Esophagus muscularis mucosa (tissue), 4 donors: ENCODE measurements at regions not wholly inside any gene's neighbourhood (a gene's known extent, or its start where the extent isn't known, plus 50 kb on each side); places are given as distances from the start of the nearest gene placed in this dataset.

ENCODE experiments used
- DNase-seq: peaks from one replicate; pipeline ENCODE4 v3.0.0-alpha.2; 2017; ENCODE audit errors: extremely low spot score
- H3K27ac ChIP-seq, 4 donors: fragments of 200-600 bp; sonication (generic); replicated peaks in 1 of 4; 1 replicate in 3 of 4; 2 replicates in 1 of 4; pipeline ENCODE4 v1.5.1; 2016 to 2019; ENCODE audit warnings: mild to moderate bottlenecking in 1 of 4
- H3K27me3 ChIP-seq, 4 donors: fragments of 200-600 bp; sonication (generic); one replicate each; pipeline versions ENCODE4 v1.5.1 to v1.6.0; 2016 to 2019
- H3K36me3 ChIP-seq, 4 donors: fragments of 200-600 bp; sonication (generic); one replicate each; pipeline ENCODE4 v1.5.1; 2016 to 2019
- H3K4me1 ChIP-seq, 4 donors: fragments of 200-600 bp; sonication (generic); one replicate each; pipeline ENCODE4 v1.5.1; 2016 to 2019
- H3K4me3 ChIP-seq, 4 donors: fragments of 200-600 bp; sonication (generic); 1 replicate in 2 of 4; 2 replicates in 2 of 4; pipeline ENCODE4 v1.5.1; 2016 to 2019; ENCODE audit warnings: mild to moderate bottlenecking in 4 of 4, moderate library complexity in 1 of 4
- H3K9me3 ChIP-seq, 4 donors: fragments of 200-600 bp; sonication (generic); 1 replicate in 3 of 4; 2 replicates in 1 of 4; pipeline ENCODE4 v1.5.1; 2016 to 2019
- EP300 ChIP-seq: sonication (generic); formaldehyde crosslinking; IDR thresholded peaks from one replicate; pipeline ENCODE4 v1.6.1; 2017; ENCODE audit warnings: antibody characterized with exemption
- POLR2A ChIP-seq: fragments of 450-650 bp; IDR thresholded peaks from one replicate; pipeline ENCODE4 v1.6.1; 2017; ENCODE audit warnings: antibody characterized with exemption, moderate library complexity, mild to moderate bottlenecking, low read depth
- POLR2AphosphoS5 ChIP-seq, 2 donors: sonication (generic); formaldehyde crosslinking; IDR thresholded peaks; one replicate each; pipeline ENCODE4 v1.6.1; 2017; ENCODE audit warnings: antibody characterized with exemption in 2 of 2
- WGBS: methylation state at CpG from one replicate; pipeline ENCODE4 v1.1.5; 2018; 5-methylcytosine and 5-hydroxymethylcytosine counted together
- intact Hi-C: fragments of 100-400 bp; cut with DNase I; formaldehyde crosslinking; loops from one replicate; pipeline ENCODE4 v1.15.1; 2023
- TF ChIP-seq, protein P1 (sequence below), 3 experiments: fragments of 200-600 bp in 2 of 3; fragments of 450-650 bp in 1 of 3; sonication (generic) in 2 of 3; IDR thresholded peaks; one replicate each; pipeline ENCODE4 v1.5.1; 2017 to 2019; ENCODE audit warnings: antibody characterized with exemption in 3 of 3, mild to moderate bottlenecking in 2 of 3, moderate library complexity in 1 of 3

DNA sequence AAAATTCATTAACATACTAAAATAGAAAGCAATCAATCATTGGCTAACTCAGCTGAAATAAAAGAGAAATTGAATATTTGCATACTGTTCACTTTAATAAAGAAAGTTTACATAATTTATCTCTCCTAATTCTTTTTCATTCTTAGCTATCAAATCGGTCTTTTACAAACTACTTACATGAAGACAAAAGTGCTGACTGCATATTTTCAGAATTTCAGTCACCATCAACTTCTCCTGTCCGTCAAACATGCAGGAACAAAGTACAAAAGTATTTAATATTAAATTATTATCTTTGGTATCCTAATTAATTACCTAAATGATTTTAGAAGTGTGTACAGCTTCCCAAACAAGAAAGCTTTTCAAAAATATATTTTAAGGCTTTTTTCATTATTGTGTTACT, 248.4 kb downstream of the CYLC2 start:
- Histone ChIP-seq H3K27me3 (no peaks in the 10 kb centered on the region), H3K27ac (no peak overlapping the region), H3K9me3 (no peaks in the 10 kb centered on the region), H3K4me1 (no peaks in the 10 kb centered on the region), H3K4me3 (no peak overlapping the region), H3K36me3 (no peaks in the 10 kb centered on the region)
- no peak for TF ChIP-seq EP300
- TF ChIP-seq, protein P1, sequence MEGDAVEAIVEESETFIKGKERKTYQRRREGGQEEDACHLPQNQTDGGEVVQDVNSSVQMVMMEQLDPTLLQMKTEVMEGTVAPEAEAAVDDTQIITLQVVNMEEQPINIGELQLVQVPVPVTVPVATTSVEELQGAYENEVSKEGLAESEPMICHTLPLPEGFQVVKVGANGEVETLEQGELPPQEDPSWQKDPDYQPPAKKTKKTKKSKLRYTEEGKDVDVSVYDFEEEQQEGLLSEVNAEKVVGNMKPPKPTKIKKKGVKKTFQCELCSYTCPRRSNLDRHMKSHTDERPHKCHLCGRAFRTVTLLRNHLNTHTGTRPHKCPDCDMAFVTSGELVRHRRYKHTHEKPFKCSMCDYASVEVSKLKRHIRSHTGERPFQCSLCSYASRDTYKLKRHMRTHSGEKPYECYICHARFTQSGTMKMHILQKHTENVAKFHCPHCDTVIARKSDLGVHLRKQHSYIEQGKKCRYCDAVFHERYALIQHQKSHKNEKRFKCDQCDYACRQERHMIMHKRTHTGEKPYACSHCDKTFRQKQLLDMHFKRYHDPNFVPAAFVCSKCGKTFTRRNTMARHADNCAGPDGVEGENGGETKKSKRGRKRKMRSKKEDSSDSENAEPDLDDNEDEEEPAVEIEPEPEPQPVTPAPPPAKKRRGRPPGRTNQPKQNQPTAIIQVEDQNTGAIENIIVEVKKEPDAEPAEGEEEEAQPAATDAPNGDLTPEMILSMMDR (IDR thresholded peaks at IDR 0.05) = no peak
- TF ChIP-seq POLR2A = no peak
- no peak for TF ChIP-seq POLR2AphosphoS5 (IDR thresholded peaks at IDR 0.05)
- intact Hi-C loops = no loop called here
- 73% methylated on average over 2 of the region's 2 CpGs for WGBS
- no peak for DNase-seq

GRCh38 chr9:103245369-103245768, 250.2 kb downstream of the CYLC2 start:
- Histone ChIP-seq H3K36me3 (no peaks in the 10 kb centered on the region), H3K27me3 (no peaks in the 10 kb centered on the region), H3K27ac (no peak overlapping the region), H3K4me1 (no peaks in the 10 kb centered on the region), H3K4me3 (no peak overlapping the region), H3K9me3 (no peaks in the 10 kb centered on the region)
- intact Hi-C loops = no loop called here
- TF ChIP-seq EP300 (no peak), POLR2A (no peak), POLR2AphosphoS5 (IDR thresholded peaks at IDR 0.05) (no peak)
- TF ChIP-seq, protein P1 (IDR thresholded peaks at IDR 0.05) = no peak
- DNase-seq = no peak
- 87% methylated on average over 1 of the region's 1 CpG for WGBS

DNA sequence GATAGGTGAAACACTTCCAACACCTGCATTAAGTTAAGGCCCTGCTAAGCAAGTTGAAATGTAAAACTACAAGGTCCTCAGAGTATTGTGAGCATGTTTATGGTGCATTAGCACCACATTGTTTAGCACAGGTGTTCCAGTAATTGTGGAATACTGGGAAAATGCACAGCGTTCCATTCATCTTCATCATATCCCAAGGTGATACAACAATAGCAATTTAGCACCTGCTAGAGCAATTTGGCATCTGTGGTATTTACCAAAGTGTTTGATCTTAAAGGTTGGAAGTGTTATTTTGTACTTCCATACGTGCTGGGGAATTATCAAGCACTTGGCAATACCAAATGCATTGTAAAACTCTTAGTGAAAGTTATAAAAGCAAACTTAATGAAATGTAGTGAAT, 266.8 kb downstream of the CYLC2 start:
- Histone ChIP-seq H3K4me3 (no peak overlapping the region), H3K27me3 (peaks cover 0 to 2% (median 0%) of the 10 kb centered on the region in 4 donors), H3K4me1 (no peaks in the 10 kb centered on the region), H3K9me3 (no peaks in the 10 kb centered on the region), H3K36me3 (no peaks in the 10 kb centered on the region), H3K27ac (no peak overlapping the region)
- intact Hi-C loops = no loop called here
- TF ChIP-seq, protein P1 (IDR thresholded peaks at IDR 0.05) = no peak
- TF ChIP-seq EP300 (no peak), POLR2AphosphoS5 (IDR thresholded peaks at IDR 0.05) (no peak), POLR2A (no peak)
- 54% methylated on average over 2 of the region's 2 CpGs for WGBS
- DNase-seq = no peak

DNA sequence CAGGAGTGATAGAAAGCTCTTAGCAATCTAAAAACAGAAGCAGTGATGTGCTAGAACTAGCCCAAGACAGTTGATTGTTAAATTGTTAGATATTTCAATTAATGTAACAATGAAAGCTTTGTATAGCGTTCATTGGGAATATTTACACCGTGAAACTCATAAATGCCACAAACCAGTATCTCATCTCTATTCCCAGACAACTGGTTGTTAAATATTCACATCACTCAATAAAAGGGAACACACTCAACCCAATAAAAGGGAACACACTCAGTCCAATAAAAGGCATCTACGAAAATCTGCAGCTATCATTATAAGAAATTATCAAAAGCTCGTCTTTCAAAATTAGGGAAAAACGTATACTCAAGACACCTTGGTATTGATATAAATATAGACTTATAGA, 270.9 kb downstream of the CYLC2 start:
- no peak for TF ChIP-seq POLR2A
- TF ChIP-seq POLR2AphosphoS5 (IDR thresholded peaks at IDR 0.05) = no peak
- TF ChIP-seq, protein P1 (IDR thresholded peaks at IDR 0.05) = no peak
- 80% methylated on average over 5 of the region's 5 CpGs for WGBS

GRCh38 chr9:103277240-103277639, 282.1 kb downstream of the CYLC2 start:
- TF ChIP-seq EP300 (no peak), POLR2A (no peak), POLR2AphosphoS5 (IDR thresholded peaks at IDR 0.05) (no peak)
- TF ChIP-seq, protein P1 (IDR thresholded peaks at IDR 0.05) = no peak
- intact Hi-C loops = no loop called here
- WGBS = 85% methylated on average over 4 of the region's 4 CpGs
- H3K36me3 ChIP-seq = no peaks in the 10 kb centered on the region
- H3K4me3 ChIP-seq = no peak overlapping the region
- no peak for DNase-seq
- H3K27ac ChIP-seq = no peak overlapping the region
- H3K9me3 ChIP-seq = peaks cover 0 to 3% (median 0%) of the 10 kb centered on the region in 4 donors
- H3K27me3 ChIP-seq = no peaks in the 10 kb centered on the region
- no peaks in the 10 kb centered on the region for H3K4me1 ChIP-seq

More for the DNA sequence above, 270.9 kb downstream of the CYLC2 start:
- Histone ChIP-seq H3K4me1 (no peaks in the 10 kb centered on the region), H3K36me3 (no peaks in the 10 kb centered on the region), H3K27ac (no peak overlapping the region), H3K27me3 (no peaks in the 10 kb centered on the region), H3K9me3 (no peaks in the 10 kb centered on the region), H3K4me3 (no peak overlapping the region)
- intact Hi-C loops = no loop called here
- no peak for DNase-seq
